Esophagus muscularis mucosa (tissue), 4 donors: ENCODE measurements at regions not wholly inside any gene's neighbourhood (a gene's known extent, or its start where the extent isn't known, plus 50 kb on each side); places are given as distances from the start of the nearest gene placed in this dataset.
"Not testable (repeated sequence)": the region's sequence is repeated elsewhere in the genome, so short reads cannot be mapped to it uniquely, and the experiment has no call there.

Experiments
- DNase-seq: peaks from one replicate; pipeline ENCODE4 v3.0.0-alpha.2; 2017; ENCODE audit errors: extremely low spot score
- H3K27ac ChIP-seq, 4 donors: fragments of 200-600 bp; sonication (generic); replicated peaks in 1 of 4; 1 replicate in 3 of 4; 2 replicates in 1 of 4; pipeline ENCODE4 v1.5.1; 2016 to 2019; ENCODE audit warnings: mild to moderate bottlenecking in 1 of 4
- H3K27me3 ChIP-seq, 4 donors: fragments of 200-600 bp; sonication (generic); one replicate each; pipeline versions ENCODE4 v1.5.1 to v1.6.0; 2016 to 2019
- H3K36me3 ChIP-seq, 4 donors: fragments of 200-600 bp; sonication (generic); one replicate each; pipeline ENCODE4 v1.5.1; 2016 to 2019
- H3K4me1 ChIP-seq, 4 donors: fragments of 200-600 bp; sonication (generic); one replicate each; pipeline ENCODE4 v1.5.1; 2016 to 2019
- H3K4me3 ChIP-seq, 4 donors: fragments of 200-600 bp; sonication (generic); 1 replicate in 2 of 4; 2 replicates in 2 of 4; pipeline ENCODE4 v1.5.1; 2016 to 2019; ENCODE audit warnings: mild to moderate bottlenecking in 4 of 4, moderate library complexity in 1 of 4
- H3K9me3 ChIP-seq, 4 donors: fragments of 200-600 bp; sonication (generic); 1 replicate in 3 of 4; 2 replicates in 1 of 4; pipeline ENCODE4 v1.5.1; 2016 to 2019
- CTCF ChIP-seq, 3 experiments: fragments of 200-600 bp in 2 of 3; fragments of 450-650 bp in 1 of 3; sonication (generic) in 2 of 3; IDR thresholded peaks; one replicate each; pipeline ENCODE4 v1.5.1; 2017 to 2019; ENCODE audit warnings: antibody characterized with exemption in 3 of 3, mild to moderate bottlenecking in 2 of 3, moderate library complexity in 1 of 3
- EP300 ChIP-seq: sonication (generic); formaldehyde crosslinking; IDR thresholded peaks from one replicate; pipeline ENCODE4 v1.6.1; 2017; ENCODE audit warnings: antibody characterized with exemption
- POLR2A ChIP-seq: fragments of 450-650 bp; IDR thresholded peaks from one replicate; pipeline ENCODE4 v1.6.1; 2017; ENCODE audit warnings: antibody characterized with exemption, moderate library complexity, mild to moderate bottlenecking, low read depth
- POLR2AphosphoS5 ChIP-seq, 2 donors: sonication (generic); formaldehyde crosslinking; IDR thresholded peaks; one replicate each; pipeline ENCODE4 v1.6.1; 2017; ENCODE audit warnings: antibody characterized with exemption in 2 of 2
- WGBS: methylation state at CpG from one replicate; pipeline ENCODE4 v1.1.5; 2018; 5-methylcytosine and 5-hydroxymethylcytosine counted together
- intact Hi-C: fragments of 100-400 bp; cut with DNase I; formaldehyde crosslinking; loops from one replicate; pipeline ENCODE4 v1.15.1; 2023

GRCh38 chr6:25137480-25137879 lies 141.7 kb upstream of the CARMIL1 start:
- intact Hi-C loops: no loop called here

GRCh38 chr6:25137916-25138232 lies 141.3 kb upstream of the CARMIL1 start:
- DNase-seq: no peak
- intact Hi-C loops: no loop called here
- peak overlapping the region; percentile 71 to 85 (median 79) for H3K27ac ChIP-seq
- H3K27me3 ChIP-seq: no peaks in the 10 kb centered on the region
- H3K4me1 ChIP-seq: peaks cover 5 to 46% (median 42%) of the 10 kb centered on the region in 4 donors
- peak overlapping the region; percentile 44 to 58 (median 53) for H3K4me3 ChIP-seq
- 31% methylated on average over 5 of the region's 5 CpGs for WGBS
- H3K9me3 ChIP-seq: no peaks in the 10 kb centered on the region
- H3K36me3 ChIP-seq: no peaks in the 10 kb centered on the region
- TF ChIP-seq POLR2A (no peak), EP300 (no peak)

More at GRCh38 chr6:25137480-25137879, 141.7 kb upstream of the CARMIL1 start:
- no peaks in the 10 kb centered on the region for H3K9me3 ChIP-seq
- TF ChIP-seq CTCF (IDR thresholded peaks at IDR 0.05) (no peak), POLR2A (no peak), POLR2AphosphoS5 (IDR thresholded peaks at IDR 0.05) (no peak), EP300 (no peak)
- H3K4me3 ChIP-seq: peak overlapping the region; percentile 44 to 58 (median 53)
- peak overlapping the region; percentile 71 to 85 (median 79) for H3K27ac ChIP-seq
- no peaks in the 10 kb centered on the region for H3K27me3 ChIP-seq
- no peaks in the 10 kb centered on the region for H3K36me3 ChIP-seq
- no peak for DNase-seq
- H3K4me1 ChIP-seq: peaks cover 5 to 50% (median 44%) of the 10 kb centered on the region in 4 donors
- WGBS: 66% methylated on average over 7 of the region's 7 CpGs

- Histone ChIP-seq H3K4me3 (peak overlapping the region; percentile 44 to 58 (median 53)), H3K27ac (peak overlapping the region; percentile 71 to 85 (median 79)), H3K9me3 (no peaks in the 10 kb centered on the region), H3K36me3 (no peaks in the 10 kb centered on the region), H3K27me3 (no peaks in the 10 kb centered on the region), H3K4me1 (peaks cover 5 to 41% (median 38%) of the 10 kb centered on the region in 4 donors)
- TF ChIP-seq POLR2AphosphoS5 (IDR thresholded peaks at IDR 0.05): peak; percentile 81 to 91
- TF ChIP-seq POLR2A: no peak
- peak in 1 of 3 experiments; percentile 36 for TF ChIP-seq CTCF (IDR thresholded peaks at IDR 0.05)
- no peak for TF ChIP-seq EP300
- 16% methylated on average over 7 of the region's 7 CpGs for WGBS
- intact Hi-C loops: no loop called here
- no peak for DNase-seq
Observed at GRCh38 chr6:25138233-25138933, 140.8 kb upstream of the CARMIL1 start.

GRCh38 chr6:25138934-25139415 lies 140.2 kb upstream of the CARMIL1 start:
- WGBS: 14% methylated on average over 2 of the region's 2 CpGs
- H3K4me1 ChIP-seq: peaks cover 5 to 35% (median 32%) of the 10 kb centered on the region in 4 donors
- no peaks in the 10 kb centered on the region for H3K36me3 ChIP-seq
- no peak for DNase-seq
- peak overlapping the region; percentile 44 to 58 (median 53) for H3K4me3 ChIP-seq
- TF ChIP-seq CTCF (IDR thresholded peaks at IDR 0.05): no peak
- no peak for TF ChIP-seq POLR2AphosphoS5 (IDR thresholded peaks at IDR 0.05)
- TF ChIP-seq EP300: no peak
- TF ChIP-seq POLR2A: no peak
- intact Hi-C loops: no loop called here
- no peaks in the 10 kb centered on the region for H3K9me3 ChIP-seq
- H3K27me3 ChIP-seq: no peaks in the 10 kb centered on the region
- peak overlapping the region; percentile 71 to 85 (median 79) for H3K27ac ChIP-seq

GRCh38 chr6:25139608-25140007 lies 139.6 kb upstream of the CARMIL1 start:
- DNase-seq, intact Hi-C loops, H3K9me3 ChIP-seq, H3K36me3 ChIP-seq, H3K27me3 ChIP-seq: not testable (repeated sequence)
- H3K4me3 ChIP-seq: peak overlapping the region in 3 of 4 donors; percentile 44 to 57 (median 49)
- peaks cover 5 to 32% (median 31%) of the 10 kb centered on the region in 4 donors for H3K4me1 ChIP-seq
- WGBS: 75% methylated on average over 36 of the region's 36 CpGs
- H3K27ac ChIP-seq: peak overlapping the region in 3 of 4 donors; percentile 71 to 85 (median 83)
